ENCODE measurements at regions not wholly inside any gene's neighbourhood (a gene's known extent, or its start where the extent isn't known, plus 50 kb on each side); places are given as distances from the start of the nearest gene placed in this dataset.

GRCh38 chr3:73319179-73319769, 257.8 kb downstream of the EBLN2 start:
- ATAC-seq: no peak
- ChIA-PET CTCF (no interaction called here), POLR2A (no interaction called here)
- H3K27me3 Mint-ChIP-seq: peaks cover 0 to 11% (median 5%) of the 10 kb centered on the region in 5 donors
- H3K27ac ChIP-seq (ENCODE audit: low read depth, low read length): no peak overlapping the region
- H3K4me3 Mint-ChIP-seq: no peak overlapping the region
- H3K9me3 Mint-ChIP-seq: peaks cover 0 to 10% (median 5%) of the 10 kb centered on the region in 11 donors
- no peaks in the 10 kb centered on the region for H3K36me3 ChIP-seq (ENCODE audit: control insufficient read depth in 2 of 3, insufficient read depth in 3 of 3, low read length in 3 of 3)
- H3K4me1 Mint-ChIP-seq: no peaks in the 10 kb centered on the region
- no peaks in the 10 kb centered on the region for H3K36me3 Mint-ChIP-seq
- H3K27ac Mint-ChIP-seq: no peak overlapping the region
- H3K4me1 ChIP-seq (ENCODE audit: control insufficient read depth in 2 of 2, insufficient read depth in 2 of 2, low read length in 2 of 2): no peaks in the 10 kb centered on the region
- no peaks in the 10 kb centered on the region for H3K27me3 ChIP-seq (ENCODE audit: control insufficient read depth in 2 of 2, insufficient read depth in 2 of 2, low read length in 2 of 2)
- DNase-seq: no peak
- no peaks in the 10 kb centered on the region for H3K9me3 ChIP-seq (ENCODE audit: control insufficient read depth in 2 of 3, low read length in 3 of 3)
- no peak overlapping the region for H3K4me3 ChIP-seq (ENCODE audit: low read length)
- intact Hi-C loops (cut with micrococcal nuclease): no loop called here

GRCh38 chr3:73321286-73321999, 260.0 kb downstream of the EBLN2 start:
- H3K27me3 Mint-ChIP-seq: peaks cover 0 to 11% (median 0%) of the 10 kb centered on the region in 5 donors
- no peak overlapping the region for H3K27ac Mint-ChIP-seq
- H3K36me3 Mint-ChIP-seq: no peaks in the 10 kb centered on the region
- Histone ChIP-seq H3K4me1 (ENCODE audit: control insufficient read depth in 2 of 2, insufficient read depth in 2 of 2, low read length in 2 of 2) (no peaks in the 10 kb centered on the region), H3K9me3 (ENCODE audit: control insufficient read depth in 2 of 3, low read length in 3 of 3) (no peaks in the 10 kb centered on the region), H3K4me3 (ENCODE audit: low read length) (no peak overlapping the region), H3K27me3 (ENCODE audit: control insufficient read depth in 2 of 2, insufficient read depth in 2 of 2, low read length in 2 of 2) (no peaks in the 10 kb centered on the region), H3K36me3 (ENCODE audit: control insufficient read depth in 2 of 3, insufficient read depth in 3 of 3, low read length in 3 of 3) (no peaks in the 10 kb centered on the region), H3K27ac (ENCODE audit: low read depth, low read length) (no peak overlapping the region)
- DNase-seq (no peak), ATAC-seq (no peak)
- H3K4me3 Mint-ChIP-seq: no peak overlapping the region
- H3K9me3 Mint-ChIP-seq: peaks cover 0 to 10% (median 5%) of the 10 kb centered on the region in 11 donors
- no peaks in the 10 kb centered on the region for H3K4me1 Mint-ChIP-seq
- intact Hi-C loops (cut with micrococcal nuclease): no loop called here
- ChIA-PET CTCF (no interaction called here), POLR2A (no interaction called here)

DNA sequence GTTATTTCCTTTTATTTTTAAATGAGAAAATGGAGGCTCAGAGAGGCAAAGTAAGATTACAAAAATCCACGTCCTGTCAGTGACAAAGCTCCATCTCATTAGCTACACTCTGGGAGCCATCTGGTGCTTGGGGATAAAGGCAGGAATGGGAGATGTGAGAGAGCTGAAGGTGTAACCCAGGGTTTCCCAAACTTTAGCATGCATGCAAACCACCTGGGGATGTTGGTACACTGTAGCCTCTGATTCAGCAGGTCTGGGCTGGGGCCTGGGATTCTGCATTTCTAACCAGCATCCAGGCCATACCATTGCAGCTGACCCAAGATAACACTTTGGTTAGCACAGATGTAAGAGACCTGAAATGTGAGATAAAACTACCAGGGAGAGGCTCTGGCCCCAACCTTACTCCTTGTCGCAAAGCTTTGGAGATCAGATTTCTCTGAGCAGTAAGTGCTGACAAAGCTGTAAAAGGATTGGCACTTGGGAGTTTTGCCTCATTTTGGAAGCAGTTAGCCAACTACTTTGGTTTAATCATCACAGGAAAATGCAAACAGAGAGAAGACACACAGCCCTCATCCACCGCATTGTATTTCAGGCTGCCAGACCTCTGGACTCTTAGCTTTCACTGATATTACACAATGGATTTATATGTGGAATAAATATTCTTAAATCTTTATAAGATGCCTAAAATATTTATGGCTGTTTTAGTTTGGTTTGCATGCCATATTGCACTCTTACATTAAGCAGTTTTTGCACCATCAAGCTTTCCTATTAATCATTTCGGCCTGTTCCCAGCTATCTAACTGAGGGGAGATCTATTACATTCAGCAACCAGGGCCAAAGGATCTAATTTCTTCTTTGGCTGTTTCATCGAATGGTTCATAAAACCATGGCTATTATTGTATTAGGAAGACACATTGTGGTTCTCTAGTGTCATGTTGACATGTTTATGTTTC, 263.0 kb downstream of the EBLN2 start:
- Histone ChIP-seq H3K27ac (ENCODE audit: low read depth, low read length) (no peak overlapping the region), H3K4me1 (ENCODE audit: control insufficient read depth in 2 of 2, insufficient read depth in 2 of 2, low read length in 2 of 2) (no peaks in the 10 kb centered on the region), H3K27me3 (ENCODE audit: control insufficient read depth in 2 of 2, insufficient read depth in 2 of 2, low read length in 2 of 2) (no peaks in the 10 kb centered on the region), H3K9me3 (ENCODE audit: control insufficient read depth in 2 of 3, low read length in 3 of 3) (no peaks in the 10 kb centered on the region), H3K36me3 (ENCODE audit: control insufficient read depth in 2 of 3, insufficient read depth in 3 of 3, low read length in 3 of 3) (no peaks in the 10 kb centered on the region), H3K4me3 (ENCODE audit: low read length) (no peak overlapping the region)
- intact Hi-C loops (cut with micrococcal nuclease): no loop called here
- H3K4me1 Mint-ChIP-seq: no peaks in the 10 kb centered on the region
- no peak overlapping the region for H3K4me3 Mint-ChIP-seq
- DNase-seq: no peak
- ATAC-seq: no peak
- ChIA-PET POLR2A (no interaction called here), CTCF (no interaction called here)
- H3K27me3 Mint-ChIP-seq: peaks cover 0 to 6% (median 0%) of the 10 kb centered on the region in 5 donors
- no peaks in the 10 kb centered on the region for H3K36me3 Mint-ChIP-seq
- peaks cover 0 to 10% (median 5%) of the 10 kb centered on the region in 11 donors for H3K9me3 Mint-ChIP-seq
- H3K27ac Mint-ChIP-seq: no peak overlapping the region

DNA sequence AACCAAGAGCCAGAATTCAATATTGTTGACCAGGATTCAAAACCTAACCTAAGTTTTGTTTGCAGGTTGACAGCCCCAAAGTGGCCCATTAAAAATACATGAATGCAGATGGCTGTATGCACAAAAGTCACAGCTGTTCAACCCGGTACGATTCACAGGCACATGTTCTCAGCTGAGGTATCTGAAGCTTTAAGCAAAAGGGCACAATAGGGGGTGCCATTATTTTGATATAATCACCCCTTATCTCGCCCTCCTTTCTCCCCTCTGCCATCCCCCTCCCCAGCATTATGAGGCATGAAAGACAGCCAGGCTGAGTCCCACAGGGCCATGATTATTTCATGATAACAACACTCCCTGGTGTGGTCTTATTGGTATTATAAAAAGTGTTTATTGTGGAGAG, 264.9 kb downstream of the EBLN2 start:
- Histone ChIP-seq H3K27ac (ENCODE audit: low read depth, low read length) (no peak overlapping the region), H3K4me1 (ENCODE audit: control insufficient read depth in 2 of 2, insufficient read depth in 2 of 2, low read length in 2 of 2) (no peaks in the 10 kb centered on the region), H3K36me3 (ENCODE audit: control insufficient read depth in 2 of 3, insufficient read depth in 3 of 3, low read length in 3 of 3) (no peaks in the 10 kb centered on the region), H3K4me3 (ENCODE audit: low read length) (no peak overlapping the region), H3K27me3 (ENCODE audit: control insufficient read depth in 2 of 2, insufficient read depth in 2 of 2, low read length in 2 of 2) (no peaks in the 10 kb centered on the region), H3K9me3 (ENCODE audit: control insufficient read depth in 2 of 3, low read length in 3 of 3) (no peaks in the 10 kb centered on the region)
- ATAC-seq: no peak
- intact Hi-C loops (cut with micrococcal nuclease): no loop called here
- no peak overlapping the region for H3K27ac Mint-ChIP-seq
- ChIA-PET POLR2A (no interaction called here), CTCF (no interaction called here)
- no peak overlapping the region for H3K4me3 Mint-ChIP-seq
- no peaks in the 10 kb centered on the region for H3K36me3 Mint-ChIP-seq
- H3K27me3 Mint-ChIP-seq: peaks cover 0 to 6% (median 0%) of the 10 kb centered on the region in 5 donors
- no peaks in the 10 kb centered on the region for H3K4me1 Mint-ChIP-seq
- DNase-seq: no peak
- H3K9me3 Mint-ChIP-seq: peaks cover 0 to 12% (median 3%) of the 10 kb centered on the region in 11 donors

- DNase-seq (no peak), ATAC-seq (no peak)
- Histone ChIP-seq H3K36me3 (ENCODE audit: control insufficient read depth in 2 of 3, insufficient read depth in 3 of 3, low read length in 3 of 3) (no peaks in the 10 kb centered on the region), H3K27me3 (ENCODE audit: control insufficient read depth in 2 of 2, insufficient read depth in 2 of 2, low read length in 2 of 2) (no peaks in the 10 kb centered on the region), H3K4me1 (ENCODE audit: control insufficient read depth in 2 of 2, insufficient read depth in 2 of 2, low read length in 2 of 2) (no peaks in the 10 kb centered on the region), H3K4me3 (ENCODE audit: low read length) (no peak overlapping the region), H3K9me3 (ENCODE audit: control insufficient read depth in 2 of 3, low read length in 3 of 3) (no peaks in the 10 kb centered on the region), H3K27ac (ENCODE audit: low read depth, low read length) (no peak overlapping the region)
- H3K4me3 Mint-ChIP-seq: no peak overlapping the region
- H3K27ac Mint-ChIP-seq: no peak overlapping the region
- H3K27me3 Mint-ChIP-seq: peaks cover 0 to 6% (median 0%) of the 10 kb centered on the region in 5 donors
- no peaks in the 10 kb centered on the region for H3K4me1 Mint-ChIP-seq
- no peaks in the 10 kb centered on the region for H3K36me3 Mint-ChIP-seq
- peaks cover 0 to 12% (median 3%) of the 10 kb centered on the region in 11 donors for H3K9me3 Mint-ChIP-seq
- ChIA-PET POLR2A (no interaction called here), CTCF (no interaction called here)
- intact Hi-C loops (cut with micrococcal nuclease): no loop called here
Measured at GRCh38 chr3:73327052-73327451, 265.6 kb downstream of the EBLN2 start.

All from naive thymus-derived CD4-positive, alpha-beta T cell (primary cell).